GM23338 (cell line): ENCODE measurements at regions not wholly inside any gene's neighbourhood (a gene's known extent, or its start where the extent isn't known, plus 50 kb on each side); places are given as distances from the start of the nearest gene placed in this dataset.

Experiments
- CREB1 ChIP-seq: fragments of 250-450 bp; sonication (Bioruptor Pico); IDR thresholded peaks from 2 replicates; pipeline ENCODE4 v1.5.0; 2020; ENCODE audit warnings: low read depth, mild to moderate bottlenecking, moderate library complexity
- EZH2 ChIP-seq: fragments of 200-600 bp; sonication (generic); IDR thresholded peaks from one replicate; pipeline ENCODE4 v1.8.0; 2017; ENCODE audit warnings: antibody characterized with exemption, mild to moderate bottlenecking, low read depth; ENCODE audit not compliant: unreplicated experiment
- EZH2phosphoT487 ChIP-seq: fragments of 200-600 bp; sonication (generic); IDR thresholded peaks from one replicate; pipeline ENCODE4 v1.8.1; 2018; ENCODE audit warnings: antibody characterized with exemption; ENCODE audit not compliant: unreplicated experiment
- JUNB ChIP-seq: IDR thresholded peaks from one replicate; pipeline ENCODE4 v1.6.1; 2016; ENCODE audit warnings: antibody characterized with exemption; ENCODE audit not compliant: unreplicated experiment
- POLR2AphosphoS5 ChIP-seq: IDR thresholded peaks from 2 replicates; pipeline ENCODE4 v1.6.1; 2016; ENCODE audit warnings: antibody characterized with exemption, low read depth
- STAT1 ChIP-seq: IDR thresholded peaks from one replicate; pipeline ENCODE4 v1.6.1; 2016; ENCODE audit warnings: antibody characterized with exemption; ENCODE audit not compliant: unreplicated experiment
- ZNF114 ChIP-seq: fragments of 250-450 bp; sonication (Bioruptor Pico); IDR thresholded peaks from 2 replicates; pipeline ENCODE4 v1.5.0; 2020; ENCODE audit warnings: mild to moderate bottlenecking, moderate library complexity
- ZNF331 ChIP-seq: fragments of 250-450 bp; sonication (Bioruptor Pico); IDR thresholded peaks from 2 replicates; pipeline ENCODE4 v1.5.0; 2020; ENCODE audit warnings: low read depth, mild to moderate bottlenecking, moderate library complexity
- TF ChIP-seq, protein P1 (sequence below), 2 experiments: fragments of 200-600 bp in 1 of 2; sonication (generic) in 1 of 2; conservative IDR thresholded peaks; 2 replicates each; pipeline versions ENCODE4 v1.5.1 to v1.6.1; 2016 to 2017; ENCODE audit warnings: antibody characterized with exemption in 2 of 2, low read depth in 2 of 2, mild to moderate bottlenecking in 2 of 2, moderate library complexity in 1 of 2
- TF ChIP-seq, protein P2 (sequence below): IDR thresholded peaks from 2 replicates; pipeline ENCODE4 v1.6.1; 2016; ENCODE audit warnings: antibody characterized with exemption
- TF ChIP-seq, protein P3 (sequence below): IDR thresholded peaks from one replicate; pipeline ENCODE4 v1.6.1; 2018; ENCODE audit warnings: antibody characterized with exemption; ENCODE audit not compliant: unreplicated experiment

DNA sequence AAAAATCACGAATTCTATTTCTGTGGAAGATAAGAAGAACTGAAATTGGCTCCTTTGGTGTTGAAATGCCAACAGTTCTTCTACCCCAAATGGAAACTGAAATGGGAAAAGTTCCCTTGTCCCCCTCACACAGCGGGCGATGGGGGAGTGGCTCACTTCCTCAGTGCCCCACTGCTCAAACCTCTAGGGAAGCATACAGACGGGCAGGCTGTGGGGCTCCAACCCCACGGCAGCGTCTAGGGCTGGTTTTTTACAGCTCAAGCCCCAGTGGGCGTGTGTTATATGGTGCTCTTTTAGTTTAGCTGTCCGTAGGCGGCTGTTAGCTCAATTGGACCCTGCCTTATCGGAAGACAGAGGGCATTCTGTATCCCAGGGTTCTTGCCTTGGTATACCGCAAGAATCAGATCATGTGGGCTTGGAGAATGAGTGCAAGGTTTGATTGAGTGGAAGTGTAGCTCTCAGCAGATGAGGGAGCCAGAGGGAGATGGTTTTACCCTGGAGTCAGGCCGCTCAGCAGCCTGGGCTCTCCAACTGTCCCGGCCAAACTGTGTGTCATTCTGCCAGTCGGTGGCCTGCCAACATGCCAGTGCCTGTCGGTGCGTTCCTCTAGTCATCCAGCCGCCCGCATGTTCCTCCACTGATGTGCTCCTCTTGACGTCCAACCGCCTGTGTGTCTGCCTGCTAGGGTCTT, 166.3 kb upstream of the ZNF608 start:
- no peak for TF ChIP-seq JUNB
- no peak for TF ChIP-seq EZH2
- TF ChIP-seq, protein P1, sequence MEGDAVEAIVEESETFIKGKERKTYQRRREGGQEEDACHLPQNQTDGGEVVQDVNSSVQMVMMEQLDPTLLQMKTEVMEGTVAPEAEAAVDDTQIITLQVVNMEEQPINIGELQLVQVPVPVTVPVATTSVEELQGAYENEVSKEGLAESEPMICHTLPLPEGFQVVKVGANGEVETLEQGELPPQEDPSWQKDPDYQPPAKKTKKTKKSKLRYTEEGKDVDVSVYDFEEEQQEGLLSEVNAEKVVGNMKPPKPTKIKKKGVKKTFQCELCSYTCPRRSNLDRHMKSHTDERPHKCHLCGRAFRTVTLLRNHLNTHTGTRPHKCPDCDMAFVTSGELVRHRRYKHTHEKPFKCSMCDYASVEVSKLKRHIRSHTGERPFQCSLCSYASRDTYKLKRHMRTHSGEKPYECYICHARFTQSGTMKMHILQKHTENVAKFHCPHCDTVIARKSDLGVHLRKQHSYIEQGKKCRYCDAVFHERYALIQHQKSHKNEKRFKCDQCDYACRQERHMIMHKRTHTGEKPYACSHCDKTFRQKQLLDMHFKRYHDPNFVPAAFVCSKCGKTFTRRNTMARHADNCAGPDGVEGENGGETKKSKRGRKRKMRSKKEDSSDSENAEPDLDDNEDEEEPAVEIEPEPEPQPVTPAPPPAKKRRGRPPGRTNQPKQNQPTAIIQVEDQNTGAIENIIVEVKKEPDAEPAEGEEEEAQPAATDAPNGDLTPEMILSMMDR (conservative IDR thresholded peaks at IDR 0.05; ENCODE audit: low read depth in 2 of 2), result no peak; a peak in 1 of 4 replicates
- TF ChIP-seq, protein P2, sequence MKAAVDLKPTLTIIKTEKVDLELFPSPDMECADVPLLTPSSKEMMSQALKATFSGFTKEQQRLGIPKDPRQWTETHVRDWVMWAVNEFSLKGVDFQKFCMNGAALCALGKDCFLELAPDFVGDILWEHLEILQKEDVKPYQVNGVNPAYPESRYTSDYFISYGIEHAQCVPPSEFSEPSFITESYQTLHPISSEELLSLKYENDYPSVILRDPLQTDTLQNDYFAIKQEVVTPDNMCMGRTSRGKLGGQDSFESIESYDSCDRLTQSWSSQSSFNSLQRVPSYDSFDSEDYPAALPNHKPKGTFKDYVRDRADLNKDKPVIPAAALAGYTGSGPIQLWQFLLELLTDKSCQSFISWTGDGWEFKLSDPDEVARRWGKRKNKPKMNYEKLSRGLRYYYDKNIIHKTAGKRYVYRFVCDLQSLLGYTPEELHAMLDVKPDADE, result no peak
- no peak for TF ChIP-seq EZH2phosphoT487
- TF ChIP-seq, protein P3, sequence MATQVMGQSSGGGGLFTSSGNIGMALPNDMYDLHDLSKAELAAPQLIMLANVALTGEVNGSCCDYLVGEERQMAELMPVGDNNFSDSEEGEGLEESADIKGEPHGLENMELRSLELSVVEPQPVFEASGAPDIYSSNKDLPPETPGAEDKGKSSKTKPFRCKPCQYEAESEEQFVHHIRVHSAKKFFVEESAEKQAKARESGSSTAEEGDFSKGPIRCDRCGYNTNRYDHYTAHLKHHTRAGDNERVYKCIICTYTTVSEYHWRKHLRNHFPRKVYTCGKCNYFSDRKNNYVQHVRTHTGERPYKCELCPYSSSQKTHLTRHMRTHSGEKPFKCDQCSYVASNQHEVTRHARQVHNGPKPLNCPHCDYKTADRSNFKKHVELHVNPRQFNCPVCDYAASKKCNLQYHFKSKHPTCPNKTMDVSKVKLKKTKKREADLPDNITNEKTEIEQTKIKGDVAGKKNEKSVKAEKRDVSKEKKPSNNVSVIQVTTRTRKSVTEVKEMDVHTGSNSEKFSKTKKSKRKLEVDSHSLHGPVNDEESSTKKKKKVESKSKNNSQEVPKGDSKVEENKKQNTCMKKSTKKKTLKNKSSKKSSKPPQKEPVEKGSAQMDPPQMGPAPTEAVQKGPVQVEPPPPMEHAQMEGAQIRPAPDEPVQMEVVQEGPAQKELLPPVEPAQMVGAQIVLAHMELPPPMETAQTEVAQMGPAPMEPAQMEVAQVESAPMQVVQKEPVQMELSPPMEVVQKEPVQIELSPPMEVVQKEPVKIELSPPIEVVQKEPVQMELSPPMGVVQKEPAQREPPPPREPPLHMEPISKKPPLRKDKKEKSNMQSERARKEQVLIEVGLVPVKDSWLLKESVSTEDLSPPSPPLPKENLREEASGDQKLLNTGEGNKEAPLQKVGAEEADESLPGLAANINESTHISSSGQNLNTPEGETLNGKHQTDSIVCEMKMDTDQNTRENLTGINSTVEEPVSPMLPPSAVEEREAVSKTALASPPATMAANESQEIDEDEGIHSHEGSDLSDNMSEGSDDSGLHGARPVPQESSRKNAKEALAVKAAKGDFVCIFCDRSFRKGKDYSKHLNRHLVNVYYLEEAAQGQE, result no peak
- no peak for TF ChIP-seq POLR2AphosphoS5
- no peak for TF ChIP-seq ZNF114 (CRISPR knock-in tag)
- TF ChIP-seq CREB1 (CRISPR knock-in tag), result no peak
- TF ChIP-seq STAT1, result no peak
- no peak for TF ChIP-seq ZNF331
